ENCODE measurements at regions not wholly inside any gene's neighbourhood (a gene's known extent, or its start where the extent isn't known, plus 50 kb on each side); places are given as distances from the start of the nearest gene placed in this dataset.

- TF ChIP-seq SPI1 (IDR thresholded peaks at IDR 0.05; ENCODE audit: borderline replicate concordance, low read depth): no peak
- TF ChIP-seq REST (IDR thresholded peaks at IDR 0.05; ENCODE audit: insufficient replicate concordance, low read depth): no peak
- no peak for TF ChIP-seq CTCF (IDR thresholded peaks at IDR 0.05; ENCODE audit: insufficient read depth, low read length)
- TF ChIP-seq GABPA (IDR thresholded peaks at IDR 0.05; ENCODE audit: low read depth): no peak
- no peak for TF ChIP-seq POLR2AphosphoS5 (IDR thresholded peaks at IDR 0.05; ENCODE audit: low read depth)
- DNase-seq (ENCODE audit: low read depth in 1 of 2, low spot score in 1 of 2): no peak
Observed at GRCh38 chr12:111215881-111216280, 153.0 kb downstream of the PHETA1 start.

GRCh38 chr12:111214401-111214800 lies 154.5 kb downstream of the PHETA1 start:
- DNase-seq (ENCODE audit: low read depth in 1 of 2, low spot score in 1 of 2): no peak
- no peak overlapping the region for H3K27ac ChIP-seq (replicated peaks)
- no peaks in the 10 kb centered on the region for H3K27me3 ChIP-seq (ENCODE audit: insufficient read depth, poor library complexity, severe bottlenecking)
- H3K4me3 ChIP-seq (replicated peaks; ENCODE audit: insufficient read depth, low read length): no peak overlapping the region
- TF ChIP-seq SPI1 (IDR thresholded peaks at IDR 0.05; ENCODE audit: borderline replicate concordance, low read depth) (no peak), POLR2AphosphoS5 (IDR thresholded peaks at IDR 0.05; ENCODE audit: low read depth) (no peak), CTCF (IDR thresholded peaks at IDR 0.05; ENCODE audit: insufficient read depth, low read length) (no peak), GABPA (IDR thresholded peaks at IDR 0.05; ENCODE audit: low read depth) (no peak), REST (IDR thresholded peaks at IDR 0.05; ENCODE audit: insufficient replicate concordance, low read depth) (no peak)

More at GRCh38 chr12:111215881-111216280, 153.0 kb downstream of the PHETA1 start:
- Histone ChIP-seq H3K27ac (replicated peaks) (no peak overlapping the region), H3K27me3 (ENCODE audit: insufficient read depth, poor library complexity, severe bottlenecking) (no peaks in the 10 kb centered on the region), H3K4me3 (replicated peaks; ENCODE audit: insufficient read depth, low read length) (no peak overlapping the region)

- Histone ChIP-seq H3K27me3 (ENCODE audit: insufficient read depth, poor library complexity, severe bottlenecking) (no peaks in the 10 kb centered on the region), H3K27ac (replicated peaks) (no peak overlapping the region)
- no peak for TF ChIP-seq POLR2AphosphoS5 (IDR thresholded peaks at IDR 0.05; ENCODE audit: low read depth)
Observed at GRCh38 chr12:111213561-111213960, 155.3 kb downstream of the PHETA1 start.

GRCh38 chr12:111212814-111213456 lies 156.0 kb downstream of the PHETA1 start:
- H3K27ac ChIP-seq (replicated peaks): no peak overlapping the region
- no peaks in the 10 kb centered on the region for H3K27me3 ChIP-seq (ENCODE audit: insufficient read depth, poor library complexity, severe bottlenecking)
- DNase-seq (ENCODE audit: low read depth in 1 of 2, low spot score in 1 of 2): no peak
- TF ChIP-seq REST (IDR thresholded peaks at IDR 0.05; ENCODE audit: insufficient replicate concordance, low read depth) (no peak), CTCF (IDR thresholded peaks at IDR 0.05; ENCODE audit: insufficient read depth, low read length) (no peak), SPI1 (IDR thresholded peaks at IDR 0.05; ENCODE audit: borderline replicate concordance, low read depth) (no peak), GABPA (IDR thresholded peaks at IDR 0.05; ENCODE audit: low read depth) (no peak), POLR2AphosphoS5 (IDR thresholded peaks at IDR 0.05; ENCODE audit: low read depth) (no peak)
- no peak overlapping the region for H3K4me3 ChIP-seq (replicated peaks; ENCODE audit: insufficient read depth, low read length)

More at GRCh38 chr12:111213561-111213960, 155.3 kb downstream of the PHETA1 start:
- H3K4me3 ChIP-seq (replicated peaks; ENCODE audit: insufficient read depth, low read length): no peak overlapping the region
- no peak for DNase-seq (ENCODE audit: low read depth in 1 of 2, low spot score in 1 of 2)

All from HL-60 (cell line).